ENCODE measurements at regions not wholly inside any gene's neighbourhood (a gene's known extent, or its start where the extent isn't known, plus 50 kb on each side); places are given as distances from the start of the nearest gene placed in this dataset.

GRCh38 chr7:50151001-50151400, 58.0 kb upstream of the ZPBP start:
- no peak overlapping the region for H3K4me3 ChIP-seq (ENCODE audit: low read depth, low read length)
- no peak for DNase-seq (ENCODE audit: low read depth)
- no peak for TF ChIP-seq CTCF (conservative IDR thresholded peaks at IDR 0.05; ENCODE audit: low read depth, low read length)

- DNase-seq (ENCODE audit: low read depth) = no peak
- TF ChIP-seq CTCF (conservative IDR thresholded peaks at IDR 0.05; ENCODE audit: low read depth, low read length) = no peak
- no peak overlapping the region for H3K4me3 ChIP-seq (ENCODE audit: low read depth, low read length)
These were observed 56.3 kb upstream of the ZPBP start for GRCh38 chr7:50149369-50149768.

- TF ChIP-seq CTCF (conservative IDR thresholded peaks at IDR 0.05; ENCODE audit: low read depth, low read length) = no peak
- DNase-seq (ENCODE audit: low read depth) = no peak
- no peak overlapping the region for H3K4me3 ChIP-seq (ENCODE audit: low read depth, low read length)
These were observed 55.1 kb upstream of the ZPBP start for GRCh38 chr7:50147951-50148808.

GRCh38 chr7:50146692-50147091, 53.6 kb upstream of the ZPBP start:
- DNase-seq (ENCODE audit: low read depth) = no peak

GRCh38 chr7:50145801-50146338, 52.8 kb upstream of the ZPBP start:
- DNase-seq (ENCODE audit: low read depth) = no peak
- no peak for TF ChIP-seq CTCF (conservative IDR thresholded peaks at IDR 0.05; ENCODE audit: low read depth, low read length)
- no peak overlapping the region for H3K4me3 ChIP-seq (ENCODE audit: low read depth, low read length)

More at GRCh38 chr7:50146692-50147091, 53.6 kb upstream of the ZPBP start:
- H3K4me3 ChIP-seq (ENCODE audit: low read depth, low read length) = no peak overlapping the region
- no peak for TF ChIP-seq CTCF (conservative IDR thresholded peaks at IDR 0.05; ENCODE audit: low read depth, low read length)

GRCh38 chr7:50145226-50145625, 52.2 kb upstream of the ZPBP start:
- no peak for DNase-seq (ENCODE audit: low read depth)
- TF ChIP-seq CTCF (conservative IDR thresholded peaks at IDR 0.05; ENCODE audit: low read depth, low read length) = no peak

More at GRCh38 chr7:50145226-50145625, 52.2 kb upstream of the ZPBP start:
- H3K4me3 ChIP-seq (ENCODE audit: low read depth, low read length) = no peak overlapping the region

All from choroid plexus epithelial cell (primary cell).